Head of caudate nucleus (tissue), 42 donors: ENCODE measurements at regions not wholly inside any gene's neighbourhood (a gene's known extent, or its start where the extent isn't known, plus 50 kb on each side); places are given as distances from the start of the nearest gene placed in this dataset.
"Not testable (repeated sequence)": the region's sequence is repeated elsewhere in the genome, so short reads cannot be mapped to it uniquely, and the experiment has no call there.

ENCODE experiments used
- DNase-seq, 42 donors: peaks; one replicate each; pipeline versions ENCODE4 v3.0.0 to v3.0.0-alpha.2; 2020 to 2021; ENCODE audit warnings: mixed read lengths in 7 of 42
- intact Hi-C: fragments of 100-400 bp; cut with DNase I; formaldehyde crosslinking; loops from one replicate; pipeline ENCODE4 v1.15.0; 2022

GRCh38 chr7:49520951-49521350, 252.5 kb upstream of the VWC2 start:
- intact Hi-C loops = no loop called here
- peak in 9 of 42 donors; percentile 5 to 57 (median 35) for DNase-seq

GRCh38 chr7:49522111-49522510, 251.3 kb upstream of the VWC2 start:
- DNase-seq = no peak
- intact Hi-C loops = no loop called here

GRCh38 chr7:49523870-49524269, 249.6 kb upstream of the VWC2 start:
- DNase-seq = no peak
- intact Hi-C loops = no loop called here

DNA sequence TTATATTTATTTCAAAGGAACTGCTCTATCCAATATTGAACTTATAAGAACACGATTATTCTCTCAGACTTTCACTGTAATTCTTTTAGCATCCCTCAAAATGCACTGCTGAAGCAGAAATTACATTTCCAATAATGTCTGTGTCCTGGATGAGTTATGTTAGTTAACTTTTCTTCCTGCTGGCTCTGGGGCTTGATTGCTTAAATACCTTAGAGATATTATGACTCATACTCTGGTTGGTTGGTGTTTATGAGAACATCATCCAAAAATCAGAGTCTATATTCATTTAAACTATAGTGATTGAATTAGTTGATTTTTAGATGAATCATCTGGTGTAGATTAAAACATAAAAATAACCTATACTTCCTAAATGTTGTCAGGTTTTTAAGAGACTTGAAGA, 246.3 kb upstream of the VWC2 start:
- intact Hi-C loops = no loop called here
- no peak for DNase-seq

DNA sequence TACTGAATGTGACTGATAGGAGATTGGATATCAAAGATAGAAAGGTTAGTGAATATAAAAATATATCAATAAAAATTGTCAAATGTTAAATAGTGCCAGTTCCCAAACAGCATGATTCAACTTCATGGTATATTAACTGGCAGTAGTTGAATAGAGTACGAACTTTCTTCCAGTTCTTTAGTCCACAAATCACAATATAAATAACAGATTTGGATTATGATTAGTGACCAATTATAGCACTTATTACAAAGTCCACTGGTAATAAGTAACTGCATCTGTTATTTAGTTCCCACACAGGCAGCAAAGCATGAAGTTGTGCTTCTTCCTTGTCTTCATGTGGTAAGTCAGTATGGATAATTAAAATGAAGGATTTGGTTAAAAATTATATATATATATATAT, 243.0 kb upstream of the VWC2 start:
- intact Hi-C loops = no loop called here
- no peak for DNase-seq

- intact Hi-C loops = no loop called here
Measured at GRCh38 chr7:49563693-49564378, 209.6 kb upstream of the VWC2 start.

DNA sequence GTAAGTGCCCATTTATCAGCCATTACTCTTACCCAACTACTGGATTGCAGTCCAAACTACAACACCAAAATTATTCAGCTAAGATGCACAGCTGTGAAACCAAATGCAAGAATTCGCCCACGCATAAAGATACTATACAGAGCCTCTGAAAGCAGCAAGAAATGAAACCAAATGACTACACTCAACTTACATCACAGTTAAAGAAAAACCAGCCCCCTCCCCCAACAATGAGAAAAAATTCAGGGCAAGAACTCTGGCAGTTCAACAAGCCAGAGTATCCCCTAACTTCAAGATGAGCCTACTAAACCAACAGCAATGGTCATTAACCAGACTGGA, 209.1 kb upstream of the VWC2 start:
- intact Hi-C loops = no loop called here
- DNase-seq = no peak

More at GRCh38 chr7:49563693-49564378, 209.6 kb upstream of the VWC2 start:
- DNase-seq = no peak

GRCh38 chr7:49577576-49577975, 195.9 kb upstream of the VWC2 start:
- intact Hi-C loops = no loop called here
- DNase-seq = no peak

DNA sequence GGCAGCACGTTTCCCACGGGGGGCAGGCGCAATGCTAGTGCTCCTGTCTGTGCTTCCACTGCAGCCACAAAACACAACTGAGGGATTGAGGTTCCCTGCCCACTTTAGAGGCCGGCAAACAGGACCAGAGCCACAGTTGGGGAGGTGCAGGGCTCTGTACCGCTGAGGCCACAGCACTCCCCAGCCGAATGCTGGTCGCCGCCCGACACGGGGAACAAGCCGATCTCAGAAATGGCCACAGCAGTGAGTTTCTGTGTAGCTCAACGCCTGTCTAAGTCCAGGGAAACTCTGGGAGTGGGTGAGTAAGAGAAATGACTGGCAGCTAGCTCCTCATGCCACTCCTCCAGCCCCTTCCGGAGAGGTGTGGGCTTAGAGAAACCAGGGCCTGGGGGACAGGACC, 194.0 kb upstream of the VWC2 start:
- no peak for DNase-seq
- intact Hi-C loops = no loop called here

DNA sequence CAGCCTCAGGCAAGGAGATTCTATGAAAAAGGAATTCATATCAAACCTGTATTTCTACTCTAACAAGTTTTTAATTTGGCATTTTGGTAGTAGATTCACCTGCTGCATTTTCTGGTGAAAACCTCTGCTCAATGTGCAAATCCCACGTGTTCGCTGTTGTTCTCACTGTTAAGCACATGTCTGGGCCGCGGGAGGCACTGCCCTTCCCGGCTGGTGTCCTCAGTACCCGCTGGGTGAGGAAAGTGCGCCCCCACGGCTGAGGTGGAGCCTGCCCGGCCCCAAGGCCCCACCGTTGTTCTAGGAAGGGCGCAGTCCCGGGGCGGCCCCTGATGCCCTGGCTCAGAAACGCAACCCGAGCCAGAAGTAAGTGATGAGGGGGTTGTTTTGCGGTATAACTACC, 193.4 kb upstream of the VWC2 start:
- intact Hi-C loops = no loop called here
- DNase-seq = no peak

DNA sequence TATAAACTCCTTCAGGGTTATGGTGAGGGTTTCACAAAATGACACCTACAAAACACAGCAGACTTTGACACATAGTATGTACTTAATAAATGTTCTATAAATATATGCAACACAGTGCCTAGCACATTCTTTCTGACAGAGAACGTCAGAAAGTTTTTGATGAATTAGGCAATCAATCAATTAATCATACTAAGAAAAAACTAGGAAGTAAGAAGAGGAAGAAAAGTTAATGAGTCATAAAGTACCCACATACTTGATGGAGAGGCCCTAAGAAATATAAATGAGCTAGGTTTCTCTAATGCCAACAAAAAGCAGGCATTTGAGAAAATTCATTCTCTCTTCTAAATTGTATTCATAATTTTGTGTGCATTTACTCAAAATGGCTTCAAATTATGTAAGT, 192.7 kb upstream of the VWC2 start:
- DNase-seq = no peak
- intact Hi-C loops = no loop called here

DNA sequence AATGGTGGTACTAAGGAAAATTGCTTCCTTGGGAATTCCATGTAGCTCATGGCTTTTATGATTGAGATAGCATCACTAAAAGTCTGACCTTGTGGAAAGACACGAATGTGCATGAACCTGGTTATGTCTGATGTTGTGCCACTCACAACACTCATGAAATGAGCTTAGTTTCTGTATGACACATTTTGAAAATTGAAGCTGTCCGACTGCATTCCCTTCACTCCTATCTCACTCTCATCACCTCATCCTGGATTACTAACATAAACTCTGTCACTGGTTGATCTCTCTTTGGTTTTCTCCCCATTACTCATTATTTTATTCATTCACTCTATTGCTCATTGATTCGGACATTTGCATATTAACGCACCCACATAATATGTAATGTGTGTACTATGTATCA, 190.0 kb upstream of the VWC2 start:
- intact Hi-C loops = no loop called here
- no peak for DNase-seq

DNA sequence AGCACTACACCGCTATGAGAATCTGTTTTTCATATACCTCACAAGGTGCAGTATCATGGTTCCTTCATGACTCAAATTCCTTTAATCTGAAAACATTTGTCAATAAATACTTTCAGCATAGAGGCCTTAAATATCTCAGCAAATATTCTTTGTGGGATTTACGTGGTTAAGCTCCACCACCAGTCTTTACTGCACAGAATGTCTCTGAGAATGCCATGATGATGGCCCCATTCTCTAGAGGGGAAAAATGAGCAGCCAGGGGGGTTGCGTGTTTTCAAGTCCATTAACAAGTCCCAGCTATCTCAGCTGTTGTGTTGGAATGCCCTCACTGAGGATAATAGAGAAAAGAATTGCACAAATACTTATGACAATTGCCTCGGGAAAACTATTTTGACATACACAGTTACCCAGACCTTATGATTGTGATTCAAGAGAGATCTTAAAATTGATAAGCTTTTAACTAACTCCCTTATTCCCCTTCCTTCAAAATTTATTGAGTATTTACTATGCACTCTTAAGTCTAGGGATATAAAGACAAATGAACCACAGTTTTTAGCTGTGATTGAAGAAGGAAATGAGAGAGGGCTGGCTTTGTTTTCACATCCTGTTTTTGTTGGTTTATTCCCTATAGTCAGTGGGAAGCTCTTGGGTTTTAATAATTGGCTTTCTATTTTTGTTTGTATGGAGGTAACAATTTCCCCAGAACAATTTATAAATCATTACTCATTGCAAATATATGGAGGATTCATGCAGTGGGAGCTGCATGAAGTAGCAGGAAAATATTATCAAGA, 176.5 kb upstream of the VWC2 start:
- no peak for DNase-seq
- intact Hi-C loops = no loop called here

DNA sequence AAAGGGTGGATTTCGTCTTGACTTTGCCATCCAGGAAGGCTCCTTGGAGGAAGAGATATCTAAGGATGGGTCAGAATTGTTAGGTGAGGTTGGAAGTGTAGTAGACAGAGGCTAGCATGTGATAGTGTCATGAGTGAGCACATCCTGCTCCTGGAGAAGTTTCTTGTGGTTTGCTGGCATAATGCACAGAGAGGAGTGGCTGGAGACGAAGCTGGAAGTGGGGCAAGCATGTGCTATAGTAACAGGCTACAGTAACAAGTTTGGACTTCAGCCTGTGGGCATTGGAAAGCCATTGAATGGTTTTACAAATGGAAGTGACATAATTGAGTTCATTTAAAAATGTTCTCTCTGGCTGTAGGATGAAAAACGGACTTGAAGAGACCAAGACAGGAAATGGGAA, 175.6 kb upstream of the VWC2 start:
- no peak for DNase-seq
- intact Hi-C loops = no loop called here

DNA sequence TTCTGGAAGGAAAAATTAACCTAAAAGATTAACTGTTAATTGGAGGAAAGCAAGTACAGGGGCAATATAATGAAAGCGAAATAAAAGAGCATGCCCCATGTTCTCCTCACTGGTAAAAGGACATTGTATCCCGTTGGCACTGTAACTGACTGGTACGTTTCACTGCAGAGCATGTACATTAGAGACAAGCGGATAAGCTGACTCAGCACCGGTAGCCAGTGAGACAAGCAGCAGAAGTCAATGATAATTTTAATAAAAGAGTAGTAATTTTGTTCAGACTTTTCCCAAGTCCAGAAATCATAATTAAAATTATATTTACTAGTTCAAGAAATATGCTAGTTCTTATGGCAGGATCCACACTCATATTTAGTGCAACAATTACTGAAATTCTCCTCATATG, 161.5 kb upstream of the VWC2 start:
- intact Hi-C loops = no loop called here
- no peak for DNase-seq

- intact Hi-C loops = no loop called here
Measured at GRCh38 chr7:49613759-49614158, 159.7 kb upstream of the VWC2 start.

GRCh38 chr7:49614974-49615373, 158.5 kb upstream of the VWC2 start:
- intact Hi-C loops, DNase-seq: not testable (repeated sequence)

More at GRCh38 chr7:49613759-49614158, 159.7 kb upstream of the VWC2 start:
- no peak for DNase-seq

GRCh38 chr7:49618028-49618427, 155.4 kb upstream of the VWC2 start:
- intact Hi-C loops = no loop called here
- DNase-seq = no peak

DNA sequence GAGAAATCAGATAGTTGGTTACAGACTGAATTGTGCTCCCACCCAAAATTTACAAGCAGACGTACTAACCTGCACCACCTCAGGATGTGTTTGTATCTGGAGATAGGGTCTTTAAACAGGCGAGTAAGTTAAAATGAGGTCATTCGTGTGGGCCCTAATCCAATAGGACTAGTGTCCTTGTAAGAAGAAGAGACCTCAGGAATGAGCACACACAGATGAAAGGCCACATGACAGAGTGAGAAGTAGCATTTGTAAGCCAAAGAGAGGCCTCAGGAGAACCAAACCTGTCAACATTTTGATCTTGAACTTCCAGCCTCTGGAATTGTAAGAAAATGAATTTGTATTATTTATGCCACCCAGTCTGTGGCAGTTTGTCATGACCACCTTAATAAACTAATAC, 149.5 kb upstream of the VWC2 start:
- DNase-seq = no peak
- intact Hi-C loops = no loop called here

DNA sequence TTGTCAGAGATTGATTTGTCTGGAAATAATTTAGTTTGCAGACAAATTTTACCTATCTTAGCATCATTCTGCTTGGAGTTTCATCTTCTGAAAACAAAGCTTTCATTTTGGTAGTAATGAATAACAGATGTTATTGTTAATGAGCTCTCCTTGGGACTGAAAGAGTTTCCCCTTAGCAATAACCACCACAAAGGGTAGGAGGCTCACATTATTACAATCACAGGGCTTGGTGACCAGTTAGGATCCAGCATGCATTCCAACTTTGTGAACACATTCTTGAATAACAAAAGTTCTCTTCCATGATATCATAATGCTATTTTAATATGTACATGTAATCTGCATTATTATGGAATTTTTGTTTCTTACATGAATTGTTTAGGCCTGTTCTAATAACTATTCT, 148.8 kb upstream of the VWC2 start:
- intact Hi-C loops = no loop called here
- no peak for DNase-seq

DNA sequence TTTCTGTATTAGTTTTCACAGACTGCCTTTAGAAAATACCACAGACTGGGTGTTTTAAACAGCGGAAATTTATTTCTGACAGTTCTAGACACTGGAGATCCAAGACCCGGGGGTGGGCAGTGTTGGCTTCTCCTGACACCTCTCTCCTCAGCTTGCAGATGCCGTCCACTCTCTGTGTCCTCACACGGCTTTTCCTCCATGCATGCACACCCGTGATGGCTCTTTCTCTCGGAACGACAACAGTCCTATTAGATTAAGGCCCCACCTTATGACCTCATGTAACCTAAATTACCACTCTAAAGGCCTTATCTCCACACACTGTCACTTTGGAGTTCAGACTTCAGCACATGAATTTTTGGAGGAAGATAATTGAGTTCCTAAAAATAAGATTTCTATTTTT, 142.9 kb upstream of the VWC2 start:
- intact Hi-C loops = no loop called here
- DNase-seq = no peak
